ENCODE measurements at regions not wholly inside any gene's neighbourhood (a gene's known extent, or its start where the extent isn't known, plus 50 kb on each side); places are given as distances from the start of the nearest gene placed in this dataset.

DNA sequence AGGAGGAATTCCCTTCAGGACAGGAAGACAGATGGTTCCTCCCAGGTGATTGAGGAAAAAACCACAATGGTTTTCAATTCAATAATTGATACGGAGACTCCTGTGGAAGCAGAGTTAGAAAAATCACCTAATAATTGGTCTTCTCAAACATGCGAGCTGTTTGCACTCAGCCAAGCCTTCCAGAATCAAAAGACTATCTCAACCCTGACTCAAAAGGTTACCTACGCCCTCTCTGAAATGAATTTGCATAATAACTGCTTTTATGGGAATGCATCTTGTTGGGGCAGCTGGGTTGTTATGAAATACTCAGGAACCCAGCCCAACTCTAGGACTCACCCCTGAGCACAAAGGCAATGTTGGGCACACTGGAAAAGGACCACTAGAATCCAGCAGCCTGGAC, 66.9 kb upstream of the ARSJ start:
- no peak for TF ChIP-seq CTCF (conservative IDR thresholded peaks at IDR 0.05)
- TF ChIP-seq EZH2 (IDR thresholded peaks at IDR 0.05; ENCODE audit: low read depth) = no peak

Measured in PC-9 (cell line).